ENCODE measurements at regions not wholly inside any gene's neighbourhood (a gene's known extent, or its start where the extent isn't known, plus 50 kb on each side); places are given as distances from the start of the nearest gene placed in this dataset.
"Not testable (repeated sequence)": the region's sequence is repeated elsewhere in the genome, so short reads cannot be mapped to it uniquely, and the experiment has no call there.

GRCh38 chr21:28174701-28175100 is 818.0 kb downstream of the LTN1 start:
- DNase-seq (ENCODE audit: low spot score), result no peak

- DNase-seq (ENCODE audit: low spot score), result no peak
Measured at GRCh38 chr21:28174006-28174405, 818.7 kb downstream of the LTN1 start.

DNA sequence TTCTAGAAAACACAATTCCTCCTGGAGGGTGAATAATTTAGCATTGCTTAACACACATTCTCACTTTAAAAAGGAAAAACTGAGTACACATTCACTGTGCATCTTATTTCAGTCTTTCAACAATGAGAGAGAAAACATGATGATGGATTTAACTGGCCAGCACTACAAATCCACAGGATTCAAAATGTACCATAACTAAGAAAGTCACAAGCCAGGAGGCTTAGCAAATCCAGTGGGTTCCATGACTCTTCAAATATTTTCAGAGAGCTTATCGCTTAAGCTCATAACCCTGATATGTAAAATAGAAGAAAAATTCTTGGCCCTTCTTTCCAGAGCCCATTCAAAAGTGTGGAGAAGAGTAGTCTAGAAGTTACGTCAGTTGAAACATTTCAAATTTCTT is 820.3 kb downstream of the LTN1 start:
- no peak for DNase-seq (ENCODE audit: low spot score)

DNA sequence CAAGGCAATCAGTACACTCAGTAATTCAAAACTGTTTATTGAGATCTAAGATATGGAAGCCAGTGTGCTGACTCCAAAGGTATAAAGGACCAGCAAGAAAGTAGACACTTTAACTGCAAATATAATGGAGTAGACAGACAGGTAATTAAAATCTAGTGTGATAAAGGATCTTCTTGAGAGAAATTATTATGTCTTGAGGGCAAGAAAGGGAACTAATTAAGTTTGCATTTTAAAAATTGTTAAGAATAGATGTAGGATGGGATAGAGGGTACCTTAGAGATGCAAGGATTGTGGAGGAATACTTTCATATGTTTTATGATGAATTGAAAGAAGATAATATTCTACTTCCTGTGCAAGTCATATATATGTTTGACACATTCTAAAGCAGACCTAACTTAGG is 825.3 kb downstream of the LTN1 start:
- DNase-seq (ENCODE audit: low spot score), result no peak

- not testable (repeated sequence) for DNase-seq (ENCODE audit: low spot score)
Measured at GRCh38 chr21:28164519-28164918, 828.2 kb downstream of the LTN1 start.

GRCh38 chr21:28162052-28162451 is 830.6 kb downstream of the LTN1 start:
- not testable (repeated sequence) for DNase-seq (ENCODE audit: low spot score)

GRCh38 chr21:28160378-28160777 is 832.3 kb downstream of the LTN1 start:
- DNase-seq (ENCODE audit: low spot score), result no peak

- no peak for DNase-seq (ENCODE audit: low spot score)
Measured at GRCh38 chr21:28159396-28159795, 833.3 kb downstream of the LTN1 start.

GRCh38 chr21:28156590-28156989 is 836.1 kb downstream of the LTN1 start:
- DNase-seq (ENCODE audit: low spot score), result no peak

DNA sequence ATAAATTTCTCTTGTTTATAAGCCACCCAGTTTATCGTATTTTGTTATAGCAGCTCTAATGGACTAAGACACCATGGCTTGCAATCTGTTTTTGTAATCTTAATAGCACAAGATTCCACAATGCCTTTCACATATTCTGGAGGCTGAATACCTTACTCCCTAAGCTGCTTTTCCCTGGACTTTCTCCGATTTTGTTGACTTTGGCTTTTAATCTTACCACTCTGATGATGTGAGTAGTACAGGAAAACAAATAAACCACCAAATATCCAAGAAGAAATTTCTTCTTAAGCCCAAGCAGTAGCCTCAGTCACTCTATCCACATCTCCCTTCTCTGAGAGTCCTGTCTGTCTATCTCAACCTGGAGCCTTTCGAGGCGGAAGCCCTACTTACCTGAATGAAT is 838.6 kb downstream of the LTN1 start:
- DNase-seq (ENCODE audit: low spot score), result no peak

DNA sequence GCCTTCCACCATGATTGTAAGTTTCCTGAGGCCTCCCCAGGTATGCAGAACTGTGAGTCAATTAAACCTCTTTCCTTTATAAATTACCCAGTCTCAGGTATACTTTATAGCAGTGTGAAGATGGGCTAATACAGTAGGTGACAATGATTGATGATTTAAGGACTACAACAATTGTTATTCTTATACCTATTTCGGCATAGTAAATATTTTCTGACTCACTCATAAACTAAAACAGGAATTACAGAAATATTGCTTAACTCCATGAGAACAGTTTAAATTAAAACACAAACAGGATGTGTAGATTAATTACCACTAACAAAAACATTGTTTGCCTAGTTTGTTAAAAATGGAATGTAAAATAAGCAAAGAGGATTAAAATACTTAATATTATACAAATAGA is 839.9 kb downstream of the LTN1 start:
- DNase-seq (ENCODE audit: low spot score), result no peak

DNA sequence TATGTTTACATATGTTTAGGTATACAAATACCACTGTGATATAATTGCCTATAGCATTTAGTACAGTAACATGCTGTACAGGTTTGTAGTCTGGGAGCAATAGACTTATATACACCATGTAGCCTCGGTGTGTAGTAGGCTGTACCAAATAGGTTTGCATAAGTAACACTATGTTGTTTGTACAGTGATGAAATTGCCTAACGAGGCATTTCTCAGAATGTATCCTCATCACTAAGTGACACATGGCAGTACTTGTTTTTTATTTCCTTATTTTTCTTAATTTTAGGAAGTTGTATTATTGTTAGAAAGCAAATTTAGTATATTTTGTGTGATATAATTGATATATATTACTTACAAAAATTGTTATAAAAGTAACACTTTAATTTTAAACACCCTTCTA is 840.9 kb downstream of the LTN1 start:
- no peak for DNase-seq (ENCODE audit: low spot score)

GRCh38 chr21:28150778-28151177 is 841.9 kb downstream of the LTN1 start:
- no peak for DNase-seq (ENCODE audit: low spot score)

DNA sequence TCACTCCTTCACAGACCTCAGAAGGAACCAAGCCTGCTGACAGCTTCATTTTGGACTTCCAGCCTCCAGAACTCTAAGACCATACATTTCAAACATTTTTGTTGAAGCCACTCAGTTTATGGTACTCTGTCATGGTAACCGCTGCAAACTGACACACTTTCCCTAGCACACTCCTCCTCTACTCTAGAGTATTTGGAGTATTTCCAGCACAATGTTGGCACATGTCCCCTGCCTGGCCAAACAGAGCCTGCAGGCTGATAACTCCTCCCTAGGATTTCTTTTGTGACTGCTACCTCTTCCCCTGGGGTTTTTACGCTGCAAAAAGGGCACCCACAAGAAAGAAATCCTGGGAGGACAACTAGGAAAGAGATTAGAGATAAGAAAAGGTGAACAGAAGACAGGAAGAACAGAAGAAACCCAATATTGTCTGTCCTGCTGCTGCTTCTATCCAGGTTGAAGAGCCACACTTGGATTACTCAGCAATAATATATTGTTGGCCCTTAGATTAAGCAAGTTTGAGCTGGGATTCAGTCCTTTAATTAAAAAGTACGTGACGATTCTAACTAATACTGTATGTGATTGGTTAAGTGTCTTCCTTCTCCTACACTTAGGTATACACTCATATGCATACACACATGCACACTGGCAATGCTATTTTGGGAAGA is 844.1 kb downstream of the LTN1 start:
- no peak for DNase-seq (ENCODE audit: low spot score)

- DNase-seq (ENCODE audit: low spot score), result no peak
Measured at GRCh38 chr21:28144653-28145052, 848.0 kb downstream of the LTN1 start.

- no peak for DNase-seq (ENCODE audit: low spot score)
Measured at GRCh38 chr21:28144089-28144488, 848.6 kb downstream of the LTN1 start.

DNA sequence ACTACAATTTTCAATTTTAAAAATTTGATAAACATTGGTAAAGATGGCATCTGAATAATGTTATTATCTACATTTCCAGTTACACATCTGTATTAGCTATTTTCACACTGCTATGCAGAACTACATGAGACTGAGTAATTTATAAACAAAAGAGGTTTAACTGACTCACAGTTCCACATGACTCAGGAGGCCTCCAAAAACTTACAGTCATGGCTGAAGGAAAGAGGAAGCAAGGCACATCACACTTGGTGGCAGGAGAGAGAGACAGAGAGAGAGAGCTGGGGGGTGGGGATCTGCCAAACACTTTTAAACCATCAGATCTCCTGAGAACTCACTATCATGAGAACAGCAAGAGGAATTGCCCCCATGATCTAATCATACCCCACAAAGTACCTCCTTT is 850.0 kb downstream of the LTN1 start:
- no peak for DNase-seq (ENCODE audit: low spot score)

DNA sequence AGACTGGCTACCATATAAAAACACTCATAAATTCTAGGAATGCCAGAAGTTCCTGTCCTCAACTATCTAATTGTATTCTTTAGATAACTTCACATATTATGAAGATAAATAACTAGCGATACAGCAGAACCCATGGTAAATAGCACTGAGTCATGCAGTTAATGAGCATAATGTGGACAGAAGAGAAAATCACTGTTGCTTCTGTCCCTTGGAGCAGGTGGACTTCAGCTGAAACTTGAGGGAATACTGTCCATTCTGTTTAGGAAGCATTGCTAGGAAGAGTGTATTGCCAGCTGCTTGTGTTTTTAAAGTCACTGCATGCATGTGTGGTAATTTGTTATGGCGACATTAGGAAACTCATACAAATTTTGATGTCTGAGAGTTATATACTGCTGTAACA is 854.4 kb downstream of the LTN1 start:
- DNase-seq (ENCODE audit: low spot score), result no peak

DNA sequence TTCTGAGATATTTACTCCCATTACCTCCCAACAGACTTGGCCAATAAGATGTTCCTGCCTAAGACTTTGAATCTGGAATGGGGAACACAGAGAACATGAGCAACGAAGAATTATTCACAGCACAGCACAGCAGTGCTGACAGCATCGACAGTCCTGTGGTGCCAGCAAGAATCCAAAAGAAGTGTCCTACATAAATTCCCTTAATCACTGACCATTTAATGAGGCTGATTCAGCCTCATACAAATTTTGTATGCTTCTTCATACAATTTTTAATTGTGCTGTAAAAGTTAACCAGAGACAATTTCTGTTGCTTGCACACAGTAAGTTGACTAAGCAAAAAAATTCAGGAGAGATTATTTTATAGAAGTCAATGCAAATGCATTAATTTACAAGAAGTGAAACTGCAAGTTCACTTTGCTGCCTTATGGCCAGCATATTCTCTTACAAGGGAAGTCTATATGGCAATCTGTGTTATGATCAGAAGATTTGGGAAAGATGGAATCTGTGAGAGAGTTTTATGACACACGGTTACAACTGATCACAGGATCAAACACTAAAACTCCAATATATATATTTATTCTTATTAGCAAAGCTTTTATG is 855.9 kb downstream of the LTN1 start:
- no peak for DNase-seq (ENCODE audit: low spot score)

DNA sequence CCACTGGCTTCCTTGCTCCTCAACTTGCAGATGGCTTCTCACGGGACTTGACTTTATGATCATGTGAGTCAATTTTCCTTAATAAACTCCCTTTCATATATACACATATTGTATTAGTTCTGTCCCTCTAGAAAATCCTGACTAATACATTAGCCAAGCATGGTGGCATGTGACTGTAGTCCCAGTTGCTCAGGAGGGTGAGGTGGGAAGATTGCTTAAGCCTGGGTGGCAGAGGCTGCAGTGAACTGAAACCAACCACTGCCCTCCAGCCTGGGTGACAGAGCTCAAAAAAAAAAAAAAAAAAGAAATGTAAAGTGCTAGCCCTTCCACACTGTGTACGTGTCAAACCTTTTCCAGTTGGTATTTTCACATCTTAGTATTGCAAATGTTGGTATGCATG is 857.0 kb downstream of the LTN1 start:
- no peak for DNase-seq (ENCODE audit: low spot score)

GRCh38 chr21:28133116-28133515 is 859.6 kb downstream of the LTN1 start:
- no peak for DNase-seq (ENCODE audit: low spot score)

GRCh38 chr21:28132713-28133112 is 860.0 kb downstream of the LTN1 start:
- no peak for DNase-seq (ENCODE audit: low spot score)

DNA sequence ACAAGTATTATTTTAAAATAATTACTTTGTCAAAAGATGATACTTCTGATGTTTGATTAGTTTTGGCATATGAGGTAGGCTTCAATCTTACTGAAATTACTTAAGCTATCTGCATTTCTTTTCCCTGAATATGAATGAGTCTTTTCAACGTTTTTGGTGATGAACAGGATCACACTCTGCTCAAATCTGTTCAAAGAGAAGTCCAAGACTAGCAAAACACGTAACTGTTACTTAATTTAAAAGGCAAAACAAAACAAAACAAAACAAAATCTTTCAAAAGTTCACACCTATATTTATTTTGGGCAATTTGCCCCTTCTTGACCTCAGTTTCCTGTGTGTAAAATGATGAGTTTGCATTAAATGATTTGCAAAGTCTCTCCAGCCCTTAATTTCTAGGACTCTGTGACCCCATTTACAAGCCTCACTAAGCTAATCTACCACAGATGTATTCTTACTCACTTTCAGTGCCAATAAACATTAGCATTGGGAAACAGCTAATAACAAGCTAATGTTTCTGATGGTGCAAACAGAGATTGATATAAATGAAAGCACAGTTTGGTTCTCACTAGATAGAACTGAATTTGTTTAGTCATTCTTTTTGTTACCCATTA is 865.4 kb downstream of the LTN1 start:
- no peak for DNase-seq (ENCODE audit: low spot score)
